Heart left ventricle (tissue), 16 donors: ENCODE measurements at regions not wholly inside any gene's neighbourhood (a gene's known extent, or its start where the extent isn't known, plus 50 kb on each side); places are given as distances from the start of the nearest gene placed in this dataset.

Experiments used
- ATAC-seq, 4 donors: fragments of 200-7000 bp; cut with Tn5 transposase; one replicate each; pipeline ENCODE4 v1.9.1; 2020 to 2022; ENCODE audit warnings: moderate library complexity in 4 of 4, mild to moderate bottlenecking in 3 of 4, moderate number of reproducible peaks in 1 of 4
- DNase-seq, 5 donors: peaks; one replicate each; pipeline ENCODE4 v3.0.0-alpha.2; 2020
- H3K27ac ChIP-seq, 12 donors: fragments of 200-600 bp; sonication (generic) in 4 of 12; one replicate each; pipeline versions ENCODE4 v1.5.0 to v1.8.0; 2016 to 2022; ENCODE audit warnings: mild to moderate bottlenecking in 2 of 12
- H3K27me3 ChIP-seq, 9 donors: fragments of 200-600 bp; sonication (generic) in 2 of 9; one replicate each; pipeline versions ENCODE4 v1.5.1 to v1.8.0; 2016 to 2022; ENCODE audit warnings: mild to moderate bottlenecking in 3 of 9
- H3K36me3 ChIP-seq, 9 donors: fragments of 200-600 bp; sonication (generic) in 2 of 9; one replicate each; pipeline versions ENCODE4 v1.5.0 to v1.8.0; 2018 to 2022; ENCODE audit warnings: mild to moderate bottlenecking in 2 of 9
- H3K4me1 ChIP-seq, 12 donors: fragments of 200-600 bp; sonication (generic) in 4 of 12; one replicate each; pipeline versions ENCODE4 v1.5.0 to v1.8.0; 2016 to 2022; ENCODE audit warnings: mild to moderate bottlenecking in 3 of 12
- H3K4me3 ChIP-seq, 12 donors: fragments of 200-600 bp; sonication (generic) in 4 of 12; one replicate each; pipeline versions ENCODE4 v1.5.0 to v1.8.0; 2017 to 2022; ENCODE audit warnings: mild to moderate bottlenecking in 9 of 12, moderate library complexity in 4 of 12
- H3K9me3 ChIP-seq, 12 donors: fragments of 200-600 bp; sonication (generic) in 4 of 12; one replicate each; pipeline versions ENCODE4 v1.5.0 to v1.8.0; 2016 to 2022; ENCODE audit warnings: mild to moderate bottlenecking in 1 of 12
- CTCF ChIP-seq, 12 donors: fragments of 200-600 bp; sonication (generic) in 4 of 12; IDR thresholded peaks; one replicate each; pipeline versions ENCODE4 v1.5.0 to v1.8.0; 2018 to 2022; ENCODE audit warnings: antibody characterized with exemption in 12 of 12, mild to moderate bottlenecking in 5 of 12
- POLR2A ChIP-seq, 2 donors: fragments of 450-650 bp; IDR thresholded peaks; one replicate each; pipeline ENCODE4 v1.6.1; 2017; ENCODE audit warnings: antibody characterized with exemption in 2 of 2, mild to moderate bottlenecking in 2 of 2, moderate library complexity in 2 of 2
- WGBS, 4 donors: extraction: QIAGEN DNeasy Blood & Tissue Kit in 2 of 4; methylation state at CpG; one replicate each; pipeline versions ENCODE4 v1.1.5 to v1.1.7; 2013 to 2018; 5-methylcytosine and 5-hydroxymethylcytosine counted together
- intact Hi-C, 10 donors: fragments of 100-400 bp; cut with DNase I; formaldehyde crosslinking; loops; one replicate each; pipeline versions ENCODE4 v1.11.1 to v1.14.2; 2022
- donor health status: ischemic (EF 13 %, LVEDD 7.1; RV severe dilation, severe dysfunction).
- donor health status: healthy with polysubstance abuse.
- donor health status: DM: no; HTN: yes; CAD: no.
- donor health status: DM: no; HTN: no; CAD: no.
- donor health status: ischemic (EF 25% LVEDD 6.9; RV normal size, moderate dysfunction).
- donor health status: ischemic (EF 25% LVEDD 5.7; RV mildly dilated, moderate dysfunction).
- donor health status: healthy.
- donor health status: DM: yes; HTN: yes; CAD: no.
- donor health status: ischemic (EF 35%, LVEDD 5.7; RV mildly dilated, moderate dysfunction).
- donor health status: nonischemic (EF 11% LVEDD 7.7; RV severe dilation, severe dysfunction).
- donor health status: DM: yes; HTN: yes; CAD: no.
- donor health status: PGD.
- donor health status: ischemic (EF 29% LVEDD 5.4; RV normal size, mild dysfunction).
- donor health status: nonischemic (EF 23%, LVEDD 6.1; RV moderate dilation, normal function).

DNA sequence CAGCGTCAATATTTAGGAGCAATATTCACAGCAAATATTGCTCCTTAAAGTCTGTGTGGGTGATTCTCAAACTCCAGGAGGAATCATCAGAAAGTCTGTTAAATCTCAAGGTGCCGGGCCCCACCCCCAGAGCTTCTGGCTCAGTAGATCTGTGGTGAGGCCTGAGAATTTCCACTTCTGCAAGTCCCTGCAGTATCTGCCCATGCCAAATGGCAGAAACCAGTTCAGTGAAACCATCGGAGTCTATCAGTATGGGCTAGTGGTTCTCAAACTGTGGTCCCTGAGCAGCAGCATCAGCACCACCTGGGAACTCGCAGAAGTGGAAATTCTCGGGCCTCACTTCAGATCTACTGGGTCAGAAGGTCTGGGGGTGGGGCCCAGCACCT, 202.9 kb downstream of the SLC4A3 start:
- no peak for DNase-seq

GRCh38 chr2:219831957-219832356, 204.5 kb downstream of the SLC4A3 start:
- Histone ChIP-seq H3K9me3 (no peaks in the 10 kb centered on the region), H3K4me3 (no peak overlapping the region), H3K4me1 (no peaks in the 10 kb centered on the region), H3K27ac (no peak overlapping the region), H3K36me3 (no peaks in the 10 kb centered on the region), H3K27me3 (no peaks in the 10 kb centered on the region)
- 88 to 97% (median 89%) methylated on average over 2 of the region's 2 CpGs for WGBS, 4 donors
- intact Hi-C loops, result no loop called here
- no peak for DNase-seq
- TF ChIP-seq CTCF (IDR thresholded peaks at IDR 0.05) (no peak), POLR2A (IDR thresholded peaks at IDR 0.05) (no peak)
- ATAC-seq, result no peak

More for the DNA sequence above, 202.9 kb downstream of the SLC4A3 start:
- H3K4me1 ChIP-seq, result no peaks in the 10 kb centered on the region
- H3K27me3 ChIP-seq, result no peaks in the 10 kb centered on the region
- WGBS, 4 donors, result 81 to 88% (median 85%) methylated on average over 5 of the region's 5 CpGs
- no peak overlapping the region for H3K4me3 ChIP-seq
- ATAC-seq, result no peak
- no peaks in the 10 kb centered on the region for H3K9me3 ChIP-seq
- TF ChIP-seq CTCF (IDR thresholded peaks at IDR 0.05) (no peak), POLR2A (IDR thresholded peaks at IDR 0.05) (no peak)
- H3K27ac ChIP-seq, result no peak overlapping the region
- no peaks in the 10 kb centered on the region for H3K36me3 ChIP-seq
- intact Hi-C loops, result no loop called here

- Histone ChIP-seq H3K9me3 (no peaks in the 10 kb centered on the region), H3K4me3 (no peak overlapping the region), H3K4me1 (no peaks in the 10 kb centered on the region), H3K27ac (no peak overlapping the region), H3K36me3 (no peaks in the 10 kb centered on the region), H3K27me3 (no peaks in the 10 kb centered on the region)
- no peak for ATAC-seq
- no peak for TF ChIP-seq CTCF (IDR thresholded peaks at IDR 0.05)
- no peak for TF ChIP-seq POLR2A (IDR thresholded peaks at IDR 0.05)
- 88 to 100% (median 92%) methylated on average over 1 of the region's 1 CpG for WGBS, 4 donors
- intact Hi-C loops, result no loop called here
- DNase-seq, result no peak
Observed at GRCh38 chr2:219832904-219833303, 205.5 kb downstream of the SLC4A3 start.

GRCh38 chr2:219835493-219835892, 208.1 kb downstream of the SLC4A3 start:
- no peak overlapping the region for H3K27ac ChIP-seq
- ATAC-seq (no peak), DNase-seq (no peak)
- H3K36me3 ChIP-seq, result no peaks in the 10 kb centered on the region
- WGBS, 4 donors, result 71 to 84% (median 80%) methylated on average over 3 of the region's 3 CpGs
- no peak overlapping the region for H3K4me3 ChIP-seq
- no peaks in the 10 kb centered on the region for H3K27me3 ChIP-seq
- intact Hi-C loops, result loop anchor here in 3 of 10 donors (2.0 to 5.0 kb wide), 2 partner anchors 98 to 99 kb away; no protein-coding TSS in a partner anchor
- H3K9me3 ChIP-seq, result no peaks in the 10 kb centered on the region
- no peaks in the 10 kb centered on the region for H3K4me1 ChIP-seq
- TF ChIP-seq POLR2A (IDR thresholded peaks at IDR 0.05), result no peak

DNA sequence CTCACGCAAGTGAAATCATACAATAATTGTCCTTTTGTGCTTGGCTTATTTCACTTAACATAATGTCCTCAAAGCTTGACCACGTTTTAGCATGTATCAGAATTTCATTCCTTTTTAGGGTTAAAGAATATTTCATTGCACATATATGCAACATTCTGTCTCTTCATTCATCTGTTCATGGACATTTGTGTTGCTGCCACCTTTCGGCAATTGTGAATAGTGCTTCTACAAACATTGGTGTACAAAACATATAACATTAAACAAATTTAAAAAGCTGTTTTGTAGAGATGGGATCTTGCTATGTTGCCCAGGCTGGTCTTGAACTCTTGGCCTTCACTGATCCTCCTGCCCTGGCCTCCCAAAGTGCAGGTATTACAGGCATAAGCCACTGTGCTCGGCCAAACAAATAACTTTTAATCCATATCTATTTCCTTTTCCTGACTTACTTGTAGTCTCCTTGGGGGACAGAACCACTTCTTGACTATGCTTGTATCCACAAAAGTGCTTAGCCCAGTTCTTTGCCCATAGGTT, 209.3 kb downstream of the SLC4A3 start:
- 61 to 71% (median 70%) methylated on average over 4 of the region's 4 CpGs for WGBS, 4 donors
- DNase-seq (no peak), ATAC-seq (no peak)
- H3K27ac ChIP-seq, result no peak overlapping the region
- no peak overlapping the region for H3K4me3 ChIP-seq
- no peaks in the 10 kb centered on the region for H3K9me3 ChIP-seq
- H3K4me1 ChIP-seq, result no peaks in the 10 kb centered on the region
- TF ChIP-seq CTCF (IDR thresholded peaks at IDR 0.05), result peak in 11 of 12 donors; percentile 27 to 59 (median 45)
- TF ChIP-seq POLR2A (IDR thresholded peaks at IDR 0.05), result no peak
- intact Hi-C loops, result loop anchor here in 9 of 10 donors (1.0 to 5.0 kb wide), 3 partner anchors 99 to 100 kb away; no protein-coding TSS in a partner anchor
- H3K27me3 ChIP-seq, result no peaks in the 10 kb centered on the region
- no peaks in the 10 kb centered on the region for H3K36me3 ChIP-seq
